ENCODE measurements at regions not wholly inside any gene's neighbourhood (a gene's known extent, or its start where the extent isn't known, plus 50 kb on each side); places are given as distances from the start of the nearest gene placed in this dataset.

- no peak overlapping the region for H3K4me2 ChIP-seq (ENCODE audit: extremely low read depth, insufficient read depth, low read length)
- H4K20me1 ChIP-seq (ENCODE audit: control insufficient read depth, extremely low read depth, insufficient read depth, low read length) = no peaks in the 10 kb centered on the region
- no peak for DNase-seq (ENCODE audit: low read depth in 2 of 2)
- H3K79me2 ChIP-seq (ENCODE audit: control insufficient read depth, insufficient read depth, low read length) = no peaks in the 10 kb centered on the region
- no peak overlapping the region for H3K9ac ChIP-seq (ENCODE audit: insufficient read depth, low read length)
- H3K27me3 ChIP-seq (ENCODE audit: control insufficient read depth, insufficient read depth, low read length) = no peaks in the 10 kb centered on the region
- H2AFZ ChIP-seq (ENCODE audit: low read length) = no peak overlapping the region
- no peak overlapping the region for H3K4me3 ChIP-seq (replicated peaks in 1 of 4; ENCODE audit: control extremely low read depth in 1 of 4, insufficient read depth in 1 of 4, low read depth in 3 of 4, low read length in 4 of 4)
- no peaks in the 10 kb centered on the region for H3K36me3 ChIP-seq (ENCODE audit: control insufficient read depth, insufficient read depth, low read length)
- H3K9me3 ChIP-seq (ENCODE audit: control insufficient read depth, insufficient read depth, low read depth, low read length) = no peaks in the 10 kb centered on the region
- no peaks in the 10 kb centered on the region for H3K4me1 ChIP-seq (ENCODE audit: control insufficient read depth, extremely low read depth, insufficient read depth, low read length)
- H3K27ac ChIP-seq (ENCODE audit: insufficient read depth, low read length) = no peak overlapping the region
- no peak for TF ChIP-seq CTCF (conservative IDR thresholded peaks at IDR 0.05 in 1 of 2, IDR thresholded peaks at IDR 0.05 in 1 of 2; ENCODE audit: low read depth in 1 of 2, low read length in 2 of 2)
- no peak for TF ChIP-seq EZH2 (IDR thresholded peaks at IDR 0.05; ENCODE audit: low read length, missing control alignments)
Measured at GRCh38 chr17:34008125-34008524, 247.0 kb upstream of the CCL2 start.

GRCh38 chr17:34009912-34010311 is 245.2 kb upstream of the CCL2 start:
- H3K9me3 ChIP-seq (ENCODE audit: control insufficient read depth, insufficient read depth, low read depth, low read length) = no peaks in the 10 kb centered on the region
- no peaks in the 10 kb centered on the region for H3K79me2 ChIP-seq (ENCODE audit: control insufficient read depth, insufficient read depth, low read length)
- H3K36me3 ChIP-seq (ENCODE audit: control insufficient read depth, insufficient read depth, low read length) = no peaks in the 10 kb centered on the region
- H3K4me2 ChIP-seq (ENCODE audit: extremely low read depth, insufficient read depth, low read length) = no peak overlapping the region
- TF ChIP-seq EZH2 (IDR thresholded peaks at IDR 0.05; ENCODE audit: low read length, missing control alignments) = no peak
- TF ChIP-seq CTCF (conservative IDR thresholded peaks at IDR 0.05 in 1 of 2, IDR thresholded peaks at IDR 0.05 in 1 of 2; ENCODE audit: low read depth in 1 of 2, low read length in 2 of 2) = no peak
- no peak overlapping the region for H3K9ac ChIP-seq (ENCODE audit: insufficient read depth, low read length)
- no peak for DNase-seq (ENCODE audit: low read depth in 2 of 2)
- no peaks in the 10 kb centered on the region for H3K4me1 ChIP-seq (ENCODE audit: control insufficient read depth, extremely low read depth, insufficient read depth, low read length)
- H3K27ac ChIP-seq (ENCODE audit: insufficient read depth, low read length) = no peak overlapping the region
- no peaks in the 10 kb centered on the region for H3K27me3 ChIP-seq (ENCODE audit: control insufficient read depth, insufficient read depth, low read length)
- no peak overlapping the region for H3K4me3 ChIP-seq (replicated peaks in 1 of 4; ENCODE audit: control extremely low read depth in 1 of 4, insufficient read depth in 1 of 4, low read depth in 3 of 4, low read length in 4 of 4)
- H4K20me1 ChIP-seq (ENCODE audit: control insufficient read depth, extremely low read depth, insufficient read depth, low read length) = no peaks in the 10 kb centered on the region
- no peak overlapping the region for H2AFZ ChIP-seq (ENCODE audit: low read length)

- Histone ChIP-seq H3K4me3 (replicated peaks in 1 of 4; ENCODE audit: control extremely low read depth in 1 of 4, insufficient read depth in 1 of 4, low read depth in 3 of 4, low read length in 4 of 4) (no peak overlapping the region), H3K27ac (ENCODE audit: insufficient read depth, low read length) (no peak overlapping the region), H3K9me3 (ENCODE audit: control insufficient read depth, insufficient read depth, low read depth, low read length) (no peaks in the 10 kb centered on the region), H3K27me3 (ENCODE audit: control insufficient read depth, insufficient read depth, low read length) (no peaks in the 10 kb centered on the region), H4K20me1 (ENCODE audit: control insufficient read depth, extremely low read depth, insufficient read depth, low read length) (no peaks in the 10 kb centered on the region), H3K36me3 (ENCODE audit: control insufficient read depth, insufficient read depth, low read length) (no peaks in the 10 kb centered on the region), H3K79me2 (ENCODE audit: control insufficient read depth, insufficient read depth, low read length) (no peaks in the 10 kb centered on the region), H3K4me1 (ENCODE audit: control insufficient read depth, extremely low read depth, insufficient read depth, low read length) (no peaks in the 10 kb centered on the region), H3K9ac (ENCODE audit: insufficient read depth, low read length) (no peak overlapping the region), H3K4me2 (ENCODE audit: extremely low read depth, insufficient read depth, low read length) (no peak overlapping the region), H2AFZ (ENCODE audit: low read length) (no peak overlapping the region)
- TF ChIP-seq EZH2 (IDR thresholded peaks at IDR 0.05; ENCODE audit: low read length, missing control alignments) = no peak
- TF ChIP-seq CTCF (conservative IDR thresholded peaks at IDR 0.05 in 1 of 2, IDR thresholded peaks at IDR 0.05 in 1 of 2; ENCODE audit: low read depth in 1 of 2, low read length in 2 of 2) = no peak
- no peak for DNase-seq (ENCODE audit: low read depth in 2 of 2)
Measured at GRCh38 chr17:34010534-34010933, 244.6 kb upstream of the CCL2 start.

All from fibroblast of lung (primary cell).